HCT116 (cell line): ENCODE measurements at regions not wholly inside any gene's neighbourhood (a gene's known extent, or its start where the extent isn't known, plus 50 kb on each side); places are given as distances from the start of the nearest gene placed in this dataset.

ENCODE experiments used
- ATAC-seq: fragments of 200-7000 bp; cut with Tn5 transposase; 2 replicates; pipeline ENCODE4 v1.9.1; 2020; ENCODE audit warnings: mild to moderate bottlenecking, moderate library complexity
- BruUV-seq: library from RNA; stranded (reverse); fragments of 400-500 nt; replicated peaks from 2 replicates; lab custom pipeline; 2021; lab: Mats Ljungman, UMichigan
- CTCF ChIA-PET: fragments of 300-600 bp; sonication (Branson Sonifier 250); formaldehyde crosslinking; loops from one replicate; lab custom pipeline; 2021; ENCODE audit warnings: antibody characterized with exemption; lab: Charles Lee
- POLR2A ChIA-PET: fragments of 300-600, 350-600 bp; sonication (Branson Sonifier 250); formaldehyde crosslinking; loops from one replicate; lab custom pipeline; 2021; ENCODE audit warnings: antibody characterized with exemption; lab: Charles Lee
- RAD21 ChIA-PET, 2 experiments: fragments of 300-600 bp; sonication (Branson Sonifier 250); formaldehyde crosslinking; loops; one replicate each; lab custom pipeline; 2023; ENCODE audit warnings: low total read pairs in 2 of 2; ENCODE audit not compliant: uncharacterized antibody in 2 of 2, unreplicated experiment in 2 of 2, low non-redundant PET in 1 of 2; lab: Charles Lee
- DNase-seq: peaks from one replicate; pipeline ENCODE4 v3.0.0-alpha.2; 2010; ENCODE audit warnings: low read depth, low spot score
- H2AFZ ChIP-seq: fragments of 200-600 bp; shearing (Covaris generic), sonication (generic); 2 replicates; pipeline ENCODE4 v1.6.1; 2017; ENCODE audit warnings: low read depth, mixed run types, mixed read lengths, antibody characterized with exemption, low read length; ENCODE audit not compliant: poor library complexity, severe bottlenecking
- H3K27ac ChIP-seq: 2 replicates; pipeline ENCODE4 v1.5.1; 2012; ENCODE audit warnings: low read depth, low read length
- H3K27me3 ChIP-seq: fragments of 200-600 bp; sonication (generic); 2 replicates; pipeline ENCODE4 v1.6.1; 2016; ENCODE audit warnings: mixed run types, low read length, mixed read lengths; ENCODE audit not compliant: insufficient read depth
- H3K36me3 ChIP-seq, 2 experiments: fragments of 200-500 bp in 1 of 2; fragments of 200-600 bp in 1 of 2; sonication (Bioruptor generic) in 1 of 2; sonication (generic) in 1 of 2; 2 replicates each; pipeline versions ENCODE4 v1.5.1 to v1.6.1; 2014 to 2016; ENCODE audit warnings: low read length in 2 of 2, inconsistent platforms in 1 of 2, mixed read lengths in 1 of 2, mixed run types in 1 of 2; ENCODE audit not compliant: insufficient read depth in 2 of 2, control insufficient read depth in 1 of 2
- H3K4me1 ChIP-seq, 2 experiments: fragments of 200-600 bp in 1 of 2; sonication (generic) in 1 of 2; 2 replicates each; pipeline versions ENCODE4 v1.5.1 to v1.6.1; 2012 to 2017; ENCODE audit warnings: low read length in 2 of 2, inconsistent platforms in 1 of 2, mild to moderate bottlenecking in 1 of 2, mixed read lengths in 1 of 2, mixed run types in 1 of 2, moderate library complexity in 1 of 2; ENCODE audit not compliant: insufficient read depth in 2 of 2, control insufficient read depth in 1 of 2
- H3K4me2 ChIP-seq: fragments of 200-600 bp; sonication (generic); 2 replicates; pipeline ENCODE4 v1.6.1; 2017; ENCODE audit warnings: mixed run types, low read length, mixed read lengths
- H3K4me3 ChIP-seq, 2 experiments: fragments of 200-600 bp in 1 of 2; sonication (generic) in 1 of 2; replicated peaks in 1 of 2; 2 replicates each; pipeline ENCODE4 v1.5.1; 2011 to 2016; ENCODE audit warnings: low read length in 2 of 2, control low read depth in 1 of 2, low read depth in 1 of 2, mild to moderate bottlenecking in 1 of 2, mixed read lengths in 1 of 2, mixed run types in 1 of 2
- H3K79me2 ChIP-seq: fragments of 200-600 bp; sonication (generic); 2 replicates; pipeline ENCODE4 v1.6.1; 2017; ENCODE audit warnings: mild to moderate bottlenecking, mixed run types, low read length, moderate library complexity, mixed read lengths; ENCODE audit not compliant: insufficient read depth
- H3K9ac ChIP-seq: fragments of 200-600 bp; sonication (generic); 2 replicates; pipeline ENCODE4 v1.6.1; 2016; ENCODE audit warnings: low read length, mixed read lengths
- H3K9me2 ChIP-seq: fragments of 200-600 bp; sonication (generic), shearing (Covaris generic); 2 replicates; pipeline ENCODE4 v1.6.1; 2017; ENCODE audit warnings: mixed run types, mild to moderate bottlenecking, moderate library complexity; ENCODE audit not compliant: insufficient read depth
- H3K9me3 ChIP-seq, 2 experiments: fragments of 200-500 bp in 1 of 2; fragments of 200-600 bp in 1 of 2; sonication (Bioruptor generic) in 1 of 2; sonication (generic) in 1 of 2; 2 replicates each; pipeline ENCODE4 v1.6.1; 2014 to 2017; ENCODE audit warnings: low read length in 2 of 2, mixed read lengths in 2 of 2, inconsistent platforms in 1 of 2, low read depth in 1 of 2, mild to moderate bottlenecking in 1 of 2, mixed run types in 1 of 2, moderate library complexity in 1 of 2; ENCODE audit not compliant: control insufficient read depth in 1 of 2, insufficient read depth in 1 of 2
- H4K20me1 ChIP-seq: fragments of 200-600 bp; sonication (generic), shearing (Covaris generic); 2 replicates; pipeline ENCODE4 v1.6.1; 2017; ENCODE audit warnings: mixed run types, mild to moderate bottlenecking, moderate library complexity; ENCODE audit not compliant: insufficient read depth
- ATF3 ChIP-seq: IDR thresholded peaks from 2 replicates; pipeline ENCODE4 v1.6.1; 2012
- CEBPB ChIP-seq: IDR thresholded peaks from 2 replicates; pipeline ENCODE4 v1.6.1; 2012; ENCODE audit warnings: low read depth
- FOSL1 ChIP-seq: IDR thresholded peaks from 2 replicates; pipeline ENCODE4 v1.6.1; 2012; ENCODE audit warnings: low read depth
- POLR2A ChIP-seq: IDR thresholded peaks from 2 replicates; pipeline ENCODE4 v1.7.0; 2011; ENCODE audit warnings: borderline replicate concordance; ENCODE audit not compliant: insufficient read depth, insufficient read length; ENCODE audit errors: extremely low read depth
- POLR2AphosphoS5 ChIP-seq: IDR thresholded peaks from 2 replicates; pipeline ENCODE4 v1.6.1; 2011; ENCODE audit warnings: mild to moderate bottlenecking, low read depth, low read length, moderate library complexity
- RAD21 ChIP-seq: IDR thresholded peaks from 2 replicates; pipeline ENCODE4 v1.6.1; 2012; ENCODE audit warnings: low read depth, mild to moderate bottlenecking
- REST ChIP-seq: IDR thresholded peaks from 2 replicates; pipeline ENCODE4 v1.6.1; 2012; ENCODE audit warnings: low read depth
- SIN3A ChIP-seq: IDR thresholded peaks from 2 replicates; pipeline ENCODE4 v1.6.1; 2012; ENCODE audit warnings: low read depth
- SRF ChIP-seq: IDR thresholded peaks from 2 replicates; pipeline ENCODE4 v1.6.1; 2012; ENCODE audit warnings: low read depth
- TCF7L2 ChIP-seq: IDR thresholded peaks from 2 replicates; pipeline ENCODE4 v1.7.0; 2011; ENCODE audit warnings: borderline replicate concordance, inconsistent platforms; ENCODE audit not compliant: insufficient read depth, insufficient read length; ENCODE audit errors: extremely low read depth
- YY1 ChIP-seq: IDR thresholded peaks from 2 replicates; pipeline ENCODE4 v1.6.1; 2011; ENCODE audit warnings: low read length, low read depth, moderate library complexity, mild to moderate bottlenecking; ENCODE audit not compliant: insufficient replicate concordance; ENCODE audit errors: extremely low read depth
- ZBTB33 ChIP-seq: IDR thresholded peaks from 2 replicates; pipeline ENCODE4 v1.6.1; 2011; ENCODE audit warnings: mild to moderate bottlenecking, low read length, moderate library complexity; ENCODE audit not compliant: insufficient replicate concordance; ENCODE audit errors: extremely low read depth
- ZFX ChIP-seq: fragments of 450-650 bp; IDR thresholded peaks from 2 replicates; pipeline ENCODE4 v1.6.1; 2017
- intact Hi-C: fragments of 100-400 bp; cut with micrococcal nuclease; formaldehyde crosslinking; loops from 2 replicates; pipeline ENCODE4 v1.10.0; 2022

- Histone ChIP-seq H4K20me1 (no peaks in the 10 kb centered on the region), H3K4me3 (no peak overlapping the region), H3K27me3 (no peaks in the 10 kb centered on the region), H3K9me2 (no peaks in the 10 kb centered on the region), H3K9ac (no peak overlapping the region), H3K36me3 (no peaks in the 10 kb centered on the region), H3K27ac (no peak overlapping the region), H2AFZ (no peak overlapping the region), H3K79me2 (no peaks in the 10 kb centered on the region)
- BruUV-seq: no TSS peak
- ChIA-PET CTCF (no interaction called here), POLR2A (no interaction called here), RAD21 (no interaction called here)
- intact Hi-C loops: no loop called here
- DNase-seq: no peak
- no peak for ATAC-seq
- no peak for TF ChIP-seq YY1
- no peak for TF ChIP-seq SIN3A
- TF ChIP-seq, all 23 proteins: peak for 0
- Histone ChIP-seq H3K9me3 (no peaks in the 10 kb centered on the region), H3K4me2 (no peak overlapping the region), H3K4me1 (no peaks in the 10 kb centered on the region)
Measured at GRCh38 chr5:126210955-126211354, 212.3 kb upstream of the GRAMD2B start.

- no peak overlapping the region for H2AFZ ChIP-seq
- ATAC-seq (no peak), DNase-seq (no peak)
- H3K36me3 ChIP-seq: no peaks in the 10 kb centered on the region
- H3K27ac ChIP-seq: no peak overlapping the region
- no peak overlapping the region for H3K4me3 ChIP-seq
- no peak overlapping the region for H3K9ac ChIP-seq
- no peaks in the 10 kb centered on the region for H4K20me1 ChIP-seq
- no peaks in the 10 kb centered on the region for H3K9me3 ChIP-seq
- H3K9me2 ChIP-seq: no peaks in the 10 kb centered on the region
- CTCF ChIA-PET: no interaction called here
- intact Hi-C loops: no loop called here
- no peaks in the 10 kb centered on the region for H3K27me3 ChIP-seq
- no peak overlapping the region for H3K4me2 ChIP-seq
- BruUV-seq: no TSS peak
- RAD21 ChIA-PET: no interaction called here
- POLR2A ChIA-PET: no interaction called here
- no peaks in the 10 kb centered on the region for H3K4me1 ChIP-seq
- H3K79me2 ChIP-seq: no peaks in the 10 kb centered on the region
- TF ChIP-seq YY1 (no peak), ATF3 (no peak), SRF (no peak), TCF7L2 (no peak), POLR2A (no peak), REST (no peak), SIN3A (no peak), RAD21 (no peak), ZFX (no peak), CEBPB (no peak), POLR2AphosphoS5 (no peak), FOSL1 (no peak), ZBTB33 (no peak)
Measured at GRCh38 chr5:126219616-126220015, 203.6 kb upstream of the GRAMD2B start.
